GM21367 (cell line): ENCODE measurements at regions not wholly inside any gene's neighbourhood (a gene's known extent, or its start where the extent isn't known, plus 50 kb on each side); places are given as distances from the start of the nearest gene placed in this dataset.
"Not testable (repeated sequence)": the region's sequence is repeated elsewhere in the genome, so short reads cannot be mapped to it uniquely, and the experiment has no call there.

ENCODE experiments used
- ATAC-seq: cut with Tn5 transposase; IDR thresholded peaks from one replicate; pipeline ENCODE4 v1.9.1; 2021; ENCODE audit not compliant: unreplicated experiment

DNA sequence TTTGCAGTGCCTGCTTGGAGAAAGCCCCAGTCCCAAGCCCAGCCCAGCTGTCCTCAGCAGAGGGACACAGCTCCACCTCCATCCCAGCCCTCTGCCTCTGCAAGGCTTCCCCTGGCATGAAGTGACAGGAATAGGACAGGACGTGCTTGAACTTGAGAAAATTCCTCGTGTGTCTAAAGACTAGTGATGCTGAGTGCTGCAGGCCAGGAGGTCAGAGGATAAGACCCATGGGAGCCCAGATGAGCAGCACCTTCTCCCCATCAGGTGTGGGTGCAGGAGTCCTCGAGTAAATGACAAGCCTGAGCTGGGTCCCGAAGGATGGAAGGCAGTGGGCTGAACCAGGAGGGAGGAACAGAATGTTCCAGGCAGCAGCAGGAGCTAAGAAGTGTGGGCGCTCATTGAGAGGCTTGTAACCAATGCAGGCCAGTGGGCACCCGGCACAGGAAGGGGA lies 67.8 kb upstream of the UXS1 start:
- ATAC-seq: no peak

DNA sequence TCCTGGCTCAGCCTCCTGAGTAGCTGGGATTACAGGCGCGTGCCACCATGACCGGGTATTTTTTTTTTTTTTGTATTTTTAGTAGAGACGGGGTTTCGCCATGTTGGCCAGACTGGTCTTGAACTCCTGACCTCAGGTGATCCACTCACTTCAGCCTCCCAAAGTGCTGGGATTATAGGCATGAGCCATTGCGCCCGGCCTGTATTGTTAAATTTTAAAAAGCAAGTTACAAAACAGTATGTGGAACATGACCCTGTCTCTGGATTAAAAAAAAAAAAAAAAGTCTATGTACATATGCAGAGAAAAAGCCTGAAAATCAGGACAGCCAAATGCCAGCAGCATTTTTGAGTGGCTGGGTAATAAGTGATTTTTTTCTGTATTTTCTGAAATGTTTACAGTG lies 64.8 kb upstream of the UXS1 start:
- ATAC-seq: not testable (repeated sequence)

DNA sequence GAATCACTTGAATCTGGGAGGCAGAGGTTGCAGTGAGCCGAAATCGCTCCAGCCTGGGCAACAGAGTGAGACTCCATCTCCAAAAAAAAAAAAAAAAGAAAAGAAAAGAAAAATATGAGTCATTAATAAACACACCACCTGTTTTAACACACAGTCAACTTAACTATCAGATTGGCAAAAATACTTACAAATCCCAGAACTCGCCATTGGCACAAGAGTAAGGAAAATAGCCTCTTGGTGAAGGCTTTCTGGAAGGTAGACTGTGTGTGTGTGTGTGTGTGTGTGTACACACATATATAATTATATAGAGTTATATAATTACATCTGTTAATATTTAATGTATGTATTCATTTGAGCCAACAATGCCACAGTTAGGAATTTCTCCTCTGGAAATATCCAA lies 63.7 kb upstream of the UXS1 start:
- no peak for ATAC-seq

DNA sequence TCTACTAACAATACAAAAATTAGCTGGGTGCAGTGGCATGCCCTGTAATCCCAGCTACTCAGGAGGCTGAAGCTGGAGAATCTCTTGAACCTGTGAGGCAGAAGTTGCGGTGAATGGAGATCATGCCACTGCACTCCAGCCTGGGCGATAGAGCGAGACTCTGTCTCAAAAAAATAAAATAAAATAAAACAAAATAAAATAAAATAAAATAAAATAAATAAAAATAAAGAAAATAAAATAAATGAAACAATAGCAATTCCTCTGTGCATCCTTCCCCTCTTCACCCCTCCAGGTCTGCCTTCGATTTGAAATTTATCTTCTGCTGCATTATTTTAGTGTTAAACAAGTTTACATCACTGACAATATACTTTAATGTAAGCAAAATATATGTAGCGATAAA lies 63.0 kb upstream of the UXS1 start:
- no peak for ATAC-seq

DNA sequence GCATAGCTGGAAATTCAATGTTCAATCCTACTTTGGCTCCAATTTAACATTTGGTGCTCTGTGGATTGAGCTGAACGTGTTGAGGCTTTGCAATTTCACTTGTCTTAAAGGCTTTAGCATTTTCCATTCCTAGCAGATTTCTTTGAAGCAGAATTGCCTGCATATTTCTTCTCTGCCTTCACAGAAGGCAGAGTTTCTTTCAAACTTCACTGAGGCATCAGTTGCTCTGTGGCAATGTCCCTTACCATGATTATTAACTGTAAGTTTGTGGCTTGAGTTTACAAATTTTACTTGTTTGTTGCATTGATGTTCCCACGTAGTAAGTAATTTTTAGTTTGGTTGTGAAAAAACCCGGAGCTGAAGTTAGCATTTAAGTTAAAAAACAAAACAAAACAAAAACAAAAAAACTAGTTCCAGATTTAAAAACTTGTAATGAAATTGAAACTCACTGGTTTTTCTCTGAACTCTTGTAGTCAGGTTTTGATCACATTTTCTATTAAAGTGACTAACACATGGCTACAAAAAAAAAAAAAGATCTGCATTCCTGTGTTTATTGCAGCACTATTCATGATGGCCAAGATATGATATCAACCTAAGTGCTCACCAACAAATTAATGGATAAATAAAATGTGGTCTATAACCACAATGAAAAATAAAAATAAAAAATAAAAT lies 55.2 kb upstream of the UXS1 start:
- not testable (repeated sequence) for ATAC-seq

DNA sequence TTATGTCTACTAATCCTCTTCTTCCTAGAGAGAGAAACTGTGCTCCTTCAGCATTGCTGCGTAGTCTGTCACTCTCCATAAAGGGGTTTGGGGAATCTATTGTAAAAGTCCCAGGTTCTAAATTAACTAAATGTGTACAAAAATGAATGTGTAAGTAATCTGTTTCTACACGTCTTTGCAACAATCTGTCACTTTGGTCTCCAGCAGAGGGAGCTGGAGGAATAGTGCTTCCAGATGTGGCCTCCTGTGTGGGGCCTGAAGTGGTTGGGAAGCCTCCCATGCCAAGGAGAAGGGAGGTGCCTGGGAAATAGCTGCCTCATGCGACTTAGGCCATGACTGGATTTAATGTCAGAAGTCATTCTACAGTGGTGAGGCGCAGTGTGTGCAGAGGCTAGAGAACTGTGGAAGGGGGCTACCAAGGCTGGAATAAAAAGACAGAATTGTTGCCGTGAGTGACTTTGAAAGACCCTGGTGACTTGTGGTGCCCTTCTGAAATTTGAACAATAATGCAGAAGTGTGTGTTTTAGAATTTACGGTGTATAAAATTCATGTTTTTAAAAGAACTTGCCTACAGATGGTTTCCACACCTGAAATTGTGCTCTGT lies 54.5 kb upstream of the UXS1 start:
- peak; percentile 51 for ATAC-seq
